ENCODE measurements at regions not wholly inside any gene's neighbourhood (a gene's known extent, or its start where the extent isn't known, plus 50 kb on each side); places are given as distances from the start of the nearest gene placed in this dataset.

- no peak for DNase-seq (ENCODE audit: low spot score)
These were observed 210.0 kb downstream of the FOXO1 start for GRCh38 chr13:40456397-40456953.

- DNase-seq (ENCODE audit: low spot score) = no peak
These were observed 209.4 kb downstream of the FOXO1 start for GRCh38 chr13:40456979-40457553.

DNA sequence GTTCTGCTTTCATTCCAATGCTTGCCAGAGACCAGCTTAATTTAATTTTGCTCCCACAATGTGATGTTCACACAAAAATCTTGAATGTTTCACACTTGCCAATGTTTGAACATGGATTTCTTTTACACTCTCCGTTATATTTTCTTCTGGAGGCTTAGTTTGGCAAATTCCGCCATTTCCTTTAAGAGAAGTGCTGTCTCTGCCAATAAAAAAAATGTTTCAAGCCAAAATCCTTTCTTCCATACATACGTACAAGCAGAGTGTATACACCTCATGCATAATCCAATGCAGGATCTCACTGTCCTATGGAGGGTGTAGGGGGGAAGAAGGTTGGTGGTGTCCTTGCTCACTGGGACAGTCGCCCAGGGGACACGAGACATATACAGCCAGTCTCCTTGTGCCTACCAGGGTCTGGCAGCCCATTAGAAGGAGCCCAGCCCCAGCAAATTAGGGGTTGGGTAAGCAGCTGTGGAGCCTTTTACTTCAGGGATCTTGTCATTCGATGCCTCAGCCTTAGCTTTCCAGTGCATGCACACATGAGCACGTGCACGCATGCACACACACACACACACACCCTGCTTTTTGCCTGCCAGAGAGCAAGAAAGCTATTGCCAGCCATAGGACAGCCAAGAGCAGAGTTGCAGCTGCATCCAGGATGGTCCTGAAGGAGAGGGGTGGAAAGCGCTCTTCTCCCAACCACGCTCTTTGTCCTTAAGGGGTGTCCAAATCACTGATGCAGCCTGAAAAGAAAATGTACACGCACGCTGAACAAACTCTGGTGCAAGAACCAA is 208.3 kb downstream of the FOXO1 start:
- no peak for DNase-seq (ENCODE audit: low spot score)

- no peak for DNase-seq (ENCODE audit: low spot score)
These were observed 207.8 kb downstream of the FOXO1 start for GRCh38 chr13:40458720-40458990.

- no peak for DNase-seq (ENCODE audit: low spot score)
These were observed 206.3 kb downstream of the FOXO1 start for GRCh38 chr13:40460116-40460515.

GRCh38 chr13:40464337-40465014 is 202.0 kb downstream of the FOXO1 start:
- no peak for DNase-seq (ENCODE audit: low spot score)

GRCh38 chr13:40465015-40465390 is 201.4 kb downstream of the FOXO1 start:
- DNase-seq (ENCODE audit: low spot score) = no peak

GRCh38 chr13:40466272-40466671 is 200.2 kb downstream of the FOXO1 start:
- no peak for DNase-seq (ENCODE audit: low spot score)

GRCh38 chr13:40468227-40468838 is 198.1 kb downstream of the FOXO1 start:
- no peak for DNase-seq (ENCODE audit: low spot score)

- DNase-seq (ENCODE audit: low spot score) = no peak
These were observed 196.7 kb downstream of the FOXO1 start for GRCh38 chr13:40469581-40470310.

- DNase-seq (ENCODE audit: low spot score) = peak; percentile 21
These were observed 195.8 kb downstream of the FOXO1 start for GRCh38 chr13:40470660-40471059.

DNA sequence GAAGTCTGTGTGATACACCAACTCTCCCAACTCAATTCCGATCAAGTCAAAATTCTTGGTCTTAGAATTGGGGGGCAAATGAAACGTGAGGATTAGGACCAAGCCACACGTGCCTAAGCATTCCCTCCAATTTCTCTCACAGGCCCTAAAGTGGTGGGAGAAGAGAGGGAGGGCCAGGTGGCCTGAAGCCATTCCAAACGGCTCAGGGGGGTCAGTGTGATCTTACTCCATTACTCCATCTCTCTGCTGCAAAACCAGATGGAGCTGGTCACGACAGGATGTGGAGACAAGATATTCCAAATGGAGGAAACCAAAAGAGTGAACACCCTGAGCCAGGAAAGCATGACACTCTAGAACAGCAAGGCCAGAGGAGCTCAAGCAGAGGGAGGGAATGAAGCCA is 195.4 kb downstream of the FOXO1 start:
- DNase-seq (ENCODE audit: low spot score) = no peak

DNA sequence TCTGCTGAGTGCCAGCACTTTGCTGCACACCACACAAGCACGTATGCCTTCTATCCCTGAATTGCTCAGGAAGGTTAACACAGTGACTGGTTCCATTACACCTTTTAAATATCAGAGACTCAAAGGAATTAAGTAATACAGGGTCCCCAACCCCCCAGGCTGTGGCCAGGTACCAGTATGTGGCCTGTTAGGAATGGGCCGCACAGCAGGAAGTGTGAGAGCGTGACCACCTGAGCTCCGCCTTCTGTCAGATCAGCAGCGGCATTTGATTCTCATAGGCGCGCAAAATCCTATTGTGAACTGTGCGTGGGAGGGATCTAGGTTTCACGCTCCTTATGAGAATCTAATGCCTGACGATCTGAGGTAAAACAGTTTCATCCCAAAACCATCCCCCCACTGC is 194.5 kb downstream of the FOXO1 start:
- no peak for DNase-seq (ENCODE audit: low spot score)

- no peak for DNase-seq (ENCODE audit: low spot score)
These were observed 193.8 kb downstream of the FOXO1 start for GRCh38 chr13:40472427-40473220.

- no peak for DNase-seq (ENCODE audit: low spot score)
These were observed 190.8 kb downstream of the FOXO1 start for GRCh38 chr13:40475617-40476016.

GRCh38 chr13:40476175-40476958 is 190.1 kb downstream of the FOXO1 start:
- DNase-seq (ENCODE audit: low spot score) = peak; percentile 41

GRCh38 chr13:40477623-40478608 is 188.5 kb downstream of the FOXO1 start:
- DNase-seq (ENCODE audit: low spot score) = no peak

DNA sequence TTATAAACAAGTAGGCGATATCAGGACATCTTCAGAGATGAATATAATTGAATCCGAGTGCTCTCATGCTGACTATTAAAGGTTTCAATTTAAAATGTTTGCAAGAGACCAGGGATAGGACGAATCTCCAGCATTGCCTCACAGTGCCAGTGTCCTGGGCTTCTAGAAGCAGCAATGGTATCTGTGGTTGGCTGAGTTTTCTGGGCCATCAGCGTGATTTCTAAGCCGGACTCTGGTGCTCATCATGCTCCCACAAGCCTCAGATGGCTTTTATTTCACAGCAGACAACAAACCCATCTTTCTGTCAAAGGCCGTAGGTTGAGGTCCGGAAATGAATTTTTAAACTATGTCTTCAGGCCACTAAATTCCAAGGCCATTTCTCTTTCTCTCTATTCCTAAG is 187.7 kb downstream of the FOXO1 start:
- no peak for DNase-seq (ENCODE audit: low spot score)

- DNase-seq (ENCODE audit: low spot score) = no peak
These were observed 187.1 kb downstream of the FOXO1 start for GRCh38 chr13:40479196-40479845.
